T-cell (primary cell): ENCODE measurements at regions not wholly inside any gene's neighbourhood (a gene's known extent, or its start where the extent isn't known, plus 50 kb on each side); places are given as distances from the start of the nearest gene placed in this dataset.

Experiments
- ATAC-seq, 4 experiments: fragments of 200-7000 bp in 3 of 4; fragments of 150-1000 bp in 1 of 4; cut with Tn5 transposase; replicated peaks in 1 of 4; 1 replicate in 3 of 4; 2 replicates in 1 of 4; pipeline ENCODE4 v1.10.0; 2021; ENCODE audit warnings: moderate library complexity in 3 of 4, mild to moderate bottlenecking in 2 of 4, moderate number of reproducible peaks in 1 of 4
- CTCF ChIA-PET, 2 donors: fragments of 300-600 bp; sonication (Branson Sonifier 250); formaldehyde crosslinking; loops; one replicate each; lab custom pipeline; 2022; ENCODE audit warnings: antibody characterized with exemption in 2 of 2; lab: Charles Lee
- POLR2A ChIA-PET, 2 donors: fragments of 300-600 bp; sonication (Branson Sonifier 250); formaldehyde crosslinking; loops; one replicate each; lab custom pipeline; 2022; ENCODE audit warnings: antibody characterized with exemption in 2 of 2; lab: Charles Lee
- DNase-seq, 35 experiments: peaks; one replicate each; pipeline versions ENCODE4 v3.0.0 to v3.0.0-alpha.2; 2013 to 2023
- H3K27ac ChIP-seq: one replicate; pipeline ENCODE4 v1.5.1; 2013; ENCODE audit warnings: low read length
- H3K27me3 ChIP-seq, 2 experiments: replicated peaks in 1 of 2; 1 replicate in 1 of 2; 2 replicates in 1 of 2; pipeline versions ENCODE4 v1.6.1 to v1.7.0; 2013; ENCODE audit warnings: low read length in 1 of 2, mixed read lengths in 1 of 2; ENCODE audit not compliant: control insufficient read depth in 2 of 2, insufficient read depth in 2 of 2; ENCODE audit errors: extremely low read depth in 1 of 2
- H3K36me3 ChIP-seq, 2 donors: 1 replicate in 1 of 2; 2 replicates in 1 of 2; pipeline versions ENCODE4 v1.6.1 to v1.7.0; 2013; ENCODE audit warnings: low read length in 1 of 2; ENCODE audit not compliant: control insufficient read depth in 2 of 2, insufficient read depth in 1 of 2; ENCODE audit errors: extremely low read depth in 1 of 2
- H3K4me1 ChIP-seq, 2 experiments: 1 replicate in 1 of 2; 2 replicates in 1 of 2; pipeline versions ENCODE4 v1.6.1 to v1.7.0; 2013; ENCODE audit warnings: low read length in 2 of 2, mixed read lengths in 1 of 2; ENCODE audit not compliant: insufficient read depth in 2 of 2, control insufficient read depth in 1 of 2; ENCODE audit errors: extremely low read depth in 1 of 2
- H3K4me3 ChIP-seq, 2 donors: 1 replicate in 1 of 2; 2 replicates in 1 of 2; pipeline versions ENCODE4 v1.5.1 to v1.7.0; 2013; ENCODE audit warnings: mild to moderate bottlenecking in 2 of 2, low read length in 1 of 2, moderate library complexity in 1 of 2; ENCODE audit not compliant: control insufficient read depth in 1 of 2; ENCODE audit errors: extremely low read depth in 1 of 2
- H3K9me3 ChIP-seq: 2 replicates; pipeline ENCODE4 v1.7.0; 2013
- H3K27ac Mint-ChIP-seq, 2 donors: one replicate each; pipeline ENCODE4 v1.8.0; 2020 to 2021; ENCODE audit warnings: mild to moderate bottlenecking in 2 of 2, mixed read lengths in 2 of 2
- H3K27me3 Mint-ChIP-seq, 2 donors: one replicate each; pipeline ENCODE4 v1.8.0; 2021 to 2022; ENCODE audit warnings: mixed read lengths in 2 of 2
- H3K36me3 Mint-ChIP-seq: one replicate; pipeline ENCODE4 v1.8.0; 2021; ENCODE audit warnings: mixed read lengths
- H3K4me1 Mint-ChIP-seq, 3 donors: one replicate each; pipeline ENCODE4 v1.8.0; 2020 to 2022; ENCODE audit warnings: mixed read lengths in 3 of 3, mild to moderate bottlenecking in 1 of 3
- H3K4me3 Mint-ChIP-seq, 3 donors: one replicate each; pipeline ENCODE4 v1.8.0; 2020 to 2022; ENCODE audit warnings: mild to moderate bottlenecking in 3 of 3, mixed read lengths in 3 of 3, moderate library complexity in 3 of 3
- H3K9me3 Mint-ChIP-seq, 3 donors: one replicate each; pipeline ENCODE4 v1.8.0; 2020 to 2022; ENCODE audit warnings: mixed read lengths in 3 of 3
- whole genome bisulfite sequencing: methylation state at CpG from one replicate; pipeline ENCODE4 v1.1.5; 2013; ENCODE audit warnings: missing lambda C conversion rate; ENCODE audit not compliant: insufficient coverage; 5-methylcytosine and 5-hydroxymethylcytosine counted together

DNA sequence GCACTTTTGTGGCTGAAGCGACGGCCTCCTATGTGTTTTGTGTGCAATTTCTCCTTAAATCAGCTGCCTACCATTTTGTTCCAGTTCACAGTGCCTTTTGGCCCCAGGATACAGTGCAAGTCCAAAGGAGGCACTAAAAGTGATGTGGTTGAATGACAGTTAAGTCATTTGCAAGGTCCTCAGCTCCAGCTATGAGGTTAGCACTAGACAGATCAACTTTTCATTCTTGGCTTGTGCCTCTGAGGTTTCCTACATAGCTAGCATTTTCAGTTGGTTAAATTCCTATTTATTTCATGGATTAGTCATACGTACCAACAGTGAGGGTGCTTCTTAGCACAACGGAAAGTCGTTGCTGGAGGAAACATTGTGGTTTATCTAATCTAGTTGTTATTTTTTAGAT lies 59.3 kb upstream of the NTPCR start:
- 88% methylated on average over 2 of the region's 5 CpGs for WGBS

DNA sequence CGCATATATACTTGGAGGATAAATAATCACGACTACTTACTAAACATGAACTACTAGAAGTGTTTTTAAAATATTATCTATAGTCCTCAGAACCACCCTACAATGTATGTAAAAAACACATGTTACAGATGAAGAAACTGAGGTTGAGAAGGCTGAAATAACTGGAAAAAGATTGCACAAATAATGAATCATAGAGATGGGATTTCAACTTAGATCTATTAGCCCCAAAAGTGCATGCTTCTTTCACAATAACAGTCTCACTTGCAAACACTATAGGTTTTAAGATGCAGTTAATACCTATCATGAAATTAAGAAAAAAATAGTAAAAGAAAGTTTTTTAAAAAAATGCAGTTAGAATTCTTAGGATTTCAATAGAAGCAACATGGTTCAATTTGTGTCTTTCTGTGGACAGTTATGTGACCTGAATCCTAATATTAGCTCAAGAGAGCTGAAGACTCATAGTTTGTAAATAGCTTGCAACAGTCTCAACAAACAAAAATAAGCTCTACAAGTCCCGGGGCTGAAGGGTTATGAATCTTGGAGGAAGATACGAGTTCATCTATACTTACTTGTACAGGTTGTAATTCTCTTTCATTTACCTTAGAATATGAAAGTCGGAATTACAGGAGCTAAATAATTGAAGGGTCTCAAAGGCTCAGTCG lies 58.6 kb upstream of the NTPCR start:
- Histone ChIP-seq H3K36me3 (no peaks in the 10 kb centered on the region), H3K27me3 (no peaks in the 10 kb centered on the region), H3K27ac (no peak overlapping the region), H3K4me3 (no peak overlapping the region), H3K9me3 (no peaks in the 10 kb centered on the region), H3K4me1 (no peaks in the 10 kb centered on the region)
- Mint-ChIP-seq H3K9me3 (peaks cover 0 to 3% (median 0%) of the 10 kb centered on the region in 3 donors), H3K4me1 (peaks cover 0 to 12% (median 0%) of the 10 kb centered on the region in 3 donors), H3K36me3 (peaks cover 3% of the 10 kb centered on the region), H3K27ac (no peak overlapping the region), H3K4me3 (no peak overlapping the region), H3K27me3 (peaks cover 0 to 3% of the 10 kb centered on the region in 2 donors)
- WGBS: no CpG with 5 or more reads among the region's 6 CpGs
- POLR2A ChIA-PET: interaction anchor here in 1 of 2 donors (0.5 kb wide), 1 partner anchor 124 kb away, joined by 3 read pairs; no protein-coding TSS in a partner anchor
- CTCF ChIA-PET: no interaction called here
- DNase-seq (no peak), ATAC-seq (no peak)

More for the DNA sequence above, 59.3 kb upstream of the NTPCR start:
- no peaks in the 10 kb centered on the region for H3K36me3 ChIP-seq
- no peaks in the 10 kb centered on the region for H3K27me3 ChIP-seq
- CTCF ChIA-PET: interaction anchor here in 1 of 2 donors (0.7 kb wide), 1 partner anchor 115 kb away, joined by 4 read pairs; no protein-coding TSS in a partner anchor
- peaks cover 0 to 3% of the 10 kb centered on the region in 2 donors for H3K27me3 Mint-ChIP-seq
- ATAC-seq (no peak), DNase-seq (no peak)
- peaks cover 0 to 3% (median 0%) of the 10 kb centered on the region in 3 donors for H3K9me3 Mint-ChIP-seq
- no peak overlapping the region for H3K27ac ChIP-seq
- no peaks in the 10 kb centered on the region for H3K4me1 ChIP-seq
- H3K27ac Mint-ChIP-seq: no peak overlapping the region
- peaks cover 0 to 12% (median 0%) of the 10 kb centered on the region in 3 donors for H3K4me1 Mint-ChIP-seq
- peaks cover 3% of the 10 kb centered on the region for H3K36me3 Mint-ChIP-seq
- H3K4me3 Mint-ChIP-seq: no peak overlapping the region
- H3K4me3 ChIP-seq: no peak overlapping the region
- H3K9me3 ChIP-seq: no peaks in the 10 kb centered on the region
- POLR2A ChIA-PET: no interaction called here

DNA sequence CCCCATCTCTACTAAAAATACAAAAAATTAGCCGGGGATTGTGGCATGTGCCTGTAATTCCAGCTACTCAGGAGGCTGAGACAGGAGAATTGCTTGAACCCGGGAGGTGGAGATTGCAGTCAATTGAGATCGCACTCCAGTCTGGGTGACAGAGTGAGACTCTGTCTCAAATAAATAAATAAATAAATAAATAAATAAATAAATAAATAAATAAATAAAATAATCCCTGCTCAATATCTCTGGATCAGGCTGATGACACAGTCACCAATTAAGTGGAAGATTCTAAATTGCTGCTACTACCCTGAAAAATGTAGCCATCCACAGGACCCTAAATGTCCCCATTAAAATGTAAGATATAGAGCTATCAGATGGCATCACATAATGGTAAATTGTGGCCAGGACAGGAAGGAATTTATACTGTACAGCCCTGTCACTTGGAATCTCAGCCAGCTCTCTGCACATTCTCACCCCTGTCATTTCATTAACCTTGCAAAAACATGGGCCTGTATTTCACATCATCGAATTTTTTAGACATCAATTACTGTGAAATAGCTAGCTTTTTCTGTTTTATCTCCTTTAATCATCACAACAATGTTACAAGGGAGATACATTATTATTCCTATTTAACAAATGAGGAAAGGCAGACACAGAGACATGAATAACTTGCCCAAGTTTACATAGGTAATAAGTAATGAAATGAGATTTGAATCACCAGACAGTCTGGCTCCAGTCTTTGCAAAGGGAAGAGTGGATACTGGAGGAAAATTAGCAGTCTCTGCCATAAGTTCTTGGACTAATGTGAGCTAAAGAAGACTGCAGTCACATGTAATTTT lies 56.7 kb upstream of the NTPCR start:
- Histone ChIP-seq H3K4me1 (no peaks in the 10 kb centered on the region), H3K27ac (no peak overlapping the region), H3K36me3 (no peaks in the 10 kb centered on the region), H3K4me3 (no peak overlapping the region), H3K9me3 (no peaks in the 10 kb centered on the region), H3K27me3 (peaks cover 0 to 6% of the 10 kb centered on the region in 2 experiments)
- peaks cover 3% of the 10 kb centered on the region for H3K36me3 Mint-ChIP-seq
- DNase-seq: no peak
- WGBS: no CpG with 5 or more reads among the region's 4 CpGs
- ATAC-seq: no peak
- H3K27me3 Mint-ChIP-seq: no peaks in the 10 kb centered on the region
- H3K4me3 Mint-ChIP-seq: no peak overlapping the region
- peaks cover 0 to 3% (median 0%) of the 10 kb centered on the region in 3 donors for H3K9me3 Mint-ChIP-seq
- CTCF ChIA-PET: no interaction called here
- H3K4me1 Mint-ChIP-seq: peaks cover 0 to 12% (median 0%) of the 10 kb centered on the region in 3 donors
- no peak overlapping the region for H3K27ac Mint-ChIP-seq
- POLR2A ChIA-PET: interaction anchor here in 1 of 2 donors (0.6 kb wide), 1 partner anchor 226 kb away, joined by 3 read pairs; no protein-coding TSS in a partner anchor

DNA sequence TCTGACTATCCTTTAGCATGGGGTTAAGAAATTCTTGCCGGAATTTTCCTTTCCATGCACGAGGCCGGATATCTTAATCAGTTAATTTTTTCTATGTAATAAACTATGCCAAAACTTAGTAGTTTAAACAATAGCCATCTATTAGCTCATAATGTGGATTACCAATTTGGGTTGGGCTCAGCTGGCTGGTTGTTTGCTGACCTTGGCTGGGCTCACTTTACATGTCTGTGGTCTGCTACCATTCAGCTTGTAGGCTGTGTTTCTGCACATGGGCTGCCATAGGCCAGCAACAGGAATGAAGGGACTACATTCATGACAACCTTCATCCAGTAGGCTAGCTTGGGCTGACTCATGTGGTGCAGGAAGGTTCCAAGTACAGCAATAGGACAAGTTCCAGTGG lies 56.0 kb upstream of the NTPCR start:
- Histone ChIP-seq H3K27ac (no peak overlapping the region), H3K27me3 (peaks cover 0 to 6% of the 10 kb centered on the region in 2 experiments), H3K4me1 (no peaks in the 10 kb centered on the region), H3K4me3 (no peak overlapping the region), H3K36me3 (no peaks in the 10 kb centered on the region), H3K9me3 (no peaks in the 10 kb centered on the region)
- H3K9me3 Mint-ChIP-seq: peaks cover 0 to 3% (median 0%) of the 10 kb centered on the region in 3 donors
- ChIA-PET POLR2A (no interaction called here), CTCF (no interaction called here)
- ATAC-seq (no peak), DNase-seq (no peak)
- no peaks in the 10 kb centered on the region for H3K27me3 Mint-ChIP-seq
- peaks cover 3% of the 10 kb centered on the region for H3K36me3 Mint-ChIP-seq
- H3K4me3 Mint-ChIP-seq: no peak overlapping the region
- H3K27ac Mint-ChIP-seq: no peak overlapping the region
- H3K4me1 Mint-ChIP-seq: peaks cover 0 to 12% (median 0%) of the 10 kb centered on the region in 3 donors
- WGBS: no CpG with 5 or more reads among the region's 3 CpGs

DNA sequence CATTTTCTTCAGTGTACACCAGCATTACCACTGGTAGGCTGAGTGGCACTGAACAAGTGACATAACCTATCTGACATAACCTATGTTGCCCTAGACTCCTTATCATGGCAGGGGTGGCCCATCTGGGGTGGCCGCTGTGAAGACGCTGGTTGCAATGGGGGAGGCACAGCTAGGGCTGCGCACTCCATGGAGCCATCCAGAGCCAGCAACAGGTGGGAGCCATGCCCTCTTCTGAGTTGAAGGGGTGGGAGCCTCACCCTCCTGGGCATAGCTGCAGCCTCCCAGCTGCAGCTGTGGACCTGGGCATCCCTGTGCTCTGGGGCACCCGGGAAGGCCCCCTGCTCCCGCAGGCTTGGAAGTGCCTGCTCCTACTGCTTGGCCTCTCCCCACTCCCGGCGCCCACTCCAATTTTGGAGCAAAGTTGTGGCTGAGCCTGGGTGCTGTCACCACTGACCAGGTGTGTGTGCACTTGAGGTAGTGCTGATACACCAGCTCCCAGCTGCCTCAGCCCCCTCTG lies 52.4 kb upstream of the NTPCR start:
- CTCF ChIA-PET: no interaction called here
- WGBS: 95% methylated on average over 6 of the region's 7 CpGs

DNA sequence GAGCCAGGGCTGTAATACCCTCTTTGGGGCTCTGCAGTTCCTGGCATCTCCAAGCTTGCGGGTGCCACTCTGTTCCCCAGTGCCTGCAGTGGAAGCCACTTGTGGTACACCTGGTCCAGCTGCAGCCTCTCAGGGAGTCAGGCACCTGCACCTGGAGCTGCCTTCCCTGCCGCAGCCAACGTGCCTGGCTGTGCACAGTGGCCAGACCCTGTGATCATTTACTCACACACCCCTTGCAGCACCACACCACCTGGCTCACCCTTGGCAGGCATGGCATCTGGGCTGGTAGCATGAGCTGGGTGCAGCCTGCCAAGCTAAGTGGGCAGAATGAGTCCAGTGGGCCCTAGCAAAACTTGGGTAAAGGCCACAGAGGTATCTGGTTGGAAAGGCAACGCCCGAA lies 51.1 kb upstream of the NTPCR start:
- Mint-ChIP-seq H3K9me3 (no peaks in the 10 kb centered on the region), H3K4me3 (no peak overlapping the region), H3K4me1 (peaks cover 9 to 17% (median 10%) of the 10 kb centered on the region in 3 donors), H3K27ac (no peak overlapping the region), H3K27me3 (no peaks in the 10 kb centered on the region), H3K36me3 (no peaks in the 10 kb centered on the region)
- no peaks in the 10 kb centered on the region for H3K36me3 ChIP-seq
- no peaks in the 10 kb centered on the region for H3K9me3 ChIP-seq
- CTCF ChIA-PET: no interaction called here
- no peak overlapping the region for H3K27ac ChIP-seq
- DNase-seq: no peak
- WGBS: 66% methylated on average over 3 of the region's 5 CpGs
- no peak overlapping the region for H3K4me3 ChIP-seq
- H3K27me3 ChIP-seq: peaks cover 0 to 6% of the 10 kb centered on the region in 2 experiments
- H3K4me1 ChIP-seq: peaks cover 0 to 14% of the 10 kb centered on the region in 2 experiments
- POLR2A ChIA-PET: no interaction called here
- ATAC-seq: no peak

More for the DNA sequence above, 52.4 kb upstream of the NTPCR start:
- Histone ChIP-seq H3K27me3 (peaks cover 0 to 6% of the 10 kb centered on the region in 2 experiments), H3K36me3 (no peaks in the 10 kb centered on the region), H3K4me1 (peaks cover 0 to 14% of the 10 kb centered on the region in 2 experiments), H3K4me3 (no peak overlapping the region), H3K27ac (no peak overlapping the region), H3K9me3 (no peaks in the 10 kb centered on the region)
- Mint-ChIP-seq H3K36me3 (no peaks in the 10 kb centered on the region), H3K27ac (no peak overlapping the region), H3K9me3 (peaks cover 0 to 3% (median 0%) of the 10 kb centered on the region in 3 donors), H3K4me1 (peaks cover 9 to 17% (median 10%) of the 10 kb centered on the region in 3 donors), H3K27me3 (no peaks in the 10 kb centered on the region), H3K4me3 (no peak overlapping the region)
- no peak for DNase-seq
- POLR2A ChIA-PET: no interaction called here
- no peak for ATAC-seq
